Uterus (tissue), 2 donors: ENCODE measurements at regions not wholly inside any gene's neighbourhood (a gene's known extent, or its start where the extent isn't known, plus 50 kb on each side); places are given as distances from the start of the nearest gene placed in this dataset.

Experiments used
- CTCF ChIP-seq, 4 experiments: fragments of 200-600 bp in 2 of 4; fragments of 450-650 bp in 2 of 4; sonication (generic) in 2 of 4; IDR thresholded peaks; one replicate each; pipeline ENCODE4 v1.5.1; 2016 to 2019; ENCODE audit warnings: antibody characterized with exemption in 4 of 4, mild to moderate bottlenecking in 2 of 4, moderate library complexity in 1 of 4
- POLR2A ChIP-seq, 2 donors: fragments of 450-650 bp; IDR thresholded peaks; one replicate each; pipeline ENCODE4 v1.6.1; 2016; ENCODE audit warnings: antibody characterized with exemption in 2 of 2, mild to moderate bottlenecking in 1 of 2, moderate library complexity in 1 of 2

GRCh38 chr4:114191496-114191895, 212.0 kb upstream of the ARSJ start:
- TF ChIP-seq CTCF (IDR thresholded peaks at IDR 0.05): no peak
- TF ChIP-seq POLR2A (IDR thresholded peaks at IDR 0.05): no peak
